B cell (primary cell): ENCODE measurements at regions not wholly inside any gene's neighbourhood (a gene's known extent, or its start where the extent isn't known, plus 50 kb on each side); places are given as distances from the start of the nearest gene placed in this dataset.

Experiments
- ATAC-seq: fragments of 200-7000 bp; cut with Tn5 transposase; one replicate; pipeline ENCODE4 v1.10.0; 2021; ENCODE audit warnings: low read depth, mild to moderate bottlenecking, moderate number of reproducible peaks, moderate library complexity
- CTCF ChIA-PET: fragments of 350-600 bp; sonication (Branson Sonifier 250); formaldehyde crosslinking; loops from one replicate; lab custom pipeline; 2021; ENCODE audit warnings: antibody characterized with exemption, inconsistent platforms; lab: Charles Lee
- POLR2A ChIA-PET: fragments of 350-600 bp; sonication (Branson Sonifier 250); formaldehyde crosslinking; loops from one replicate; lab custom pipeline; 2021; ENCODE audit warnings: antibody characterized with exemption; lab: Charles Lee
- DNase-seq: peaks from one replicate; pipeline ENCODE4 v3.0.0; 2013
- H2AFZ ChIP-seq: 2 replicates; pipeline ENCODE4 v1.6.1; 2012; ENCODE audit warnings: mild to moderate bottlenecking, low read depth, low read length; ENCODE audit not compliant: insufficient read depth, poor library complexity, severe bottlenecking
- H3K27ac ChIP-seq, 2 donors: 1 replicate in 1 of 2; 2 replicates in 1 of 2; pipeline ENCODE4 v1.5.1; 2012 to 2013; ENCODE audit warnings: low read length in 2 of 2, mild to moderate bottlenecking in 2 of 2, moderate library complexity in 1 of 2
- H3K27me3 ChIP-seq, 4 experiments: fragments of 200-600 bp in 1 of 4; sonication (generic) in 1 of 4; replicated peaks in 1 of 4; 1 replicate in 2 of 4; 2 replicates in 2 of 4; pipeline versions ENCODE4 v1.6.1 to v1.7.0; 2013 to 2016; ENCODE audit warnings: low read length in 3 of 4, mild to moderate bottlenecking in 2 of 4, mixed read lengths in 1 of 4, moderate library complexity in 1 of 4; ENCODE audit not compliant: insufficient read depth in 4 of 4, control insufficient read depth in 3 of 4; ENCODE audit errors: control extremely low read depth in 1 of 4
- H3K36me3 ChIP-seq, 2 experiments: replicated peaks in 1 of 2; 1 replicate in 1 of 2; 2 replicates in 1 of 2; pipeline versions ENCODE4 v1.6.1 to v1.7.1; 2013; ENCODE audit warnings: low read length in 1 of 2; ENCODE audit not compliant: insufficient read depth in 2 of 2, control insufficient read depth in 1 of 2; ENCODE audit errors: control extremely low read depth in 1 of 2, extremely low read depth in 1 of 2
- H3K4me1 ChIP-seq, 2 donors: fragments of 200-600 bp in 1 of 2; sonication (generic) in 1 of 2; 1 replicate in 1 of 2; 2 replicates in 1 of 2; pipeline versions ENCODE4 v1.5.1 to v1.6.1; 2013 to 2017; ENCODE audit warnings: low read length in 2 of 2; ENCODE audit not compliant: control insufficient read depth in 2 of 2, insufficient read depth in 2 of 2
- H3K4me2 ChIP-seq: replicated peaks from 2 replicates; pipeline ENCODE3; 2012; ENCODE audit warnings: mild to moderate bottlenecking, low read depth, low read length; ENCODE audit not compliant: poor library complexity, severe bottlenecking
- H3K4me3 ChIP-seq, 5 experiments: fragments of 200-600 bp in 1 of 5; sonication (generic) in 1 of 5; 1 replicate in 3 of 5; 2 replicates in 2 of 5; pipeline versions ENCODE4 v1.5.1 to v1.7.0; 2011 to 2016; ENCODE audit warnings: low read length in 4 of 5, mild to moderate bottlenecking in 4 of 5, low read depth in 2 of 5, control low read depth in 1 of 5, moderate library complexity in 1 of 5; ENCODE audit not compliant: insufficient read depth in 1 of 5; ENCODE audit errors: control extremely low read depth in 1 of 5, extremely low read depth in 1 of 5
- H3K79me2 ChIP-seq: fragments of 200-600 bp; sonication (generic); one replicate; pipeline ENCODE4 v1.6.0; 2016; ENCODE audit warnings: low read length; ENCODE audit not compliant: control insufficient read depth, insufficient read depth
- H3K9ac ChIP-seq: fragments of 200-600 bp; sonication (generic); 2 replicates; pipeline ENCODE4 v1.6.1; 2017; ENCODE audit warnings: mild to moderate bottlenecking, low read length, moderate library complexity
- H3K9me3 ChIP-seq, 3 donors: one replicate each; pipeline versions ENCODE4 v1.6.1 to v1.7.1; 2013; ENCODE audit warnings: low read length in 2 of 3; ENCODE audit not compliant: control insufficient read depth in 2 of 3, insufficient read depth in 1 of 3; ENCODE audit errors: control extremely low read depth in 1 of 3
- H4K20me1 ChIP-seq: 2 replicates; pipeline ENCODE4 v1.6.0; 2012; ENCODE audit warnings: mild to moderate bottlenecking, low read length; ENCODE audit not compliant: insufficient read depth, control insufficient read depth, poor library complexity, severe bottlenecking
- H3K27ac Mint-ChIP-seq: one replicate; pipeline ENCODE4 v1.8.0; 2021; ENCODE audit warnings: mixed read lengths
- H3K27me3 Mint-ChIP-seq: one replicate; pipeline ENCODE4 v1.8.0; 2021; ENCODE audit warnings: mixed read lengths
- H3K4me1 Mint-ChIP-seq: one replicate; pipeline ENCODE4 v1.8.0; 2021; ENCODE audit warnings: mixed read lengths
- H3K4me3 Mint-ChIP-seq: one replicate; pipeline ENCODE4 v1.8.0; 2021; ENCODE audit warnings: mixed read lengths
- H3K9me3 Mint-ChIP-seq: one replicate; pipeline ENCODE4 v1.8.0; 2022; ENCODE audit warnings: mixed read lengths; ENCODE audit not compliant: insufficient read depth
- CTCF ChIP-seq: fragments of 200-600 bp; IDR thresholded peaks from one replicate; pipeline ENCODE4 v1.8.0; 2022; ENCODE audit warnings: antibody characterized with exemption, mild to moderate bottlenecking
- EZH2 ChIP-seq: IDR thresholded peaks from 2 replicates; pipeline ENCODE4 v1.6.1; 2012; ENCODE audit warnings: borderline replicate concordance, low read depth, mild to moderate bottlenecking, moderate library complexity, low read length; ENCODE audit not compliant: insufficient read depth, poor library complexity, severe bottlenecking
- WGBS: methylation state at CpG from one replicate; pipeline ENCODE4 v1.1.5; 2013; ENCODE audit warnings: missing lambda C conversion rate; ENCODE audit not compliant: insufficient coverage; 5-methylcytosine and 5-hydroxymethylcytosine counted together
- intact Hi-C: fragments of 100-400 bp; cut with micrococcal nuclease; formaldehyde crosslinking; loops from one replicate; pipeline ENCODE4 v1.10.0; 2022

GRCh38 chr4:66524781-66525180 is 854.5 kb upstream of the EPHA5 start:
- no peak for DNase-seq
- ChIA-PET CTCF (no interaction called here), POLR2A (no interaction called here)
- Histone ChIP-seq H3K4me3 (no peak overlapping the region), H3K9me3 (no peaks in the 10 kb centered on the region), H4K20me1 (no peaks in the 10 kb centered on the region), H3K36me3 (no peaks in the 10 kb centered on the region), H3K9ac (no peak overlapping the region), H3K4me1 (no peaks in the 10 kb centered on the region), H3K79me2 (no peaks in the 10 kb centered on the region), H3K4me2 (no peak overlapping the region), H3K27me3 (no peaks in the 10 kb centered on the region), H2AFZ (no peak overlapping the region), H3K27ac (no peak overlapping the region)
- no peaks in the 10 kb centered on the region for H3K27me3 Mint-ChIP-seq
- TF ChIP-seq EZH2 (no peak), CTCF (no peak)
- no CpG with 5 or more reads among the region's 3 CpGs for WGBS
- no peaks in the 10 kb centered on the region for H3K4me1 Mint-ChIP-seq
- no peak overlapping the region for H3K4me3 Mint-ChIP-seq
- ATAC-seq, result no peak
- intact Hi-C loops, result no loop called here
- H3K27ac Mint-ChIP-seq, result no peak overlapping the region
- H3K9me3 Mint-ChIP-seq, result no peaks in the 10 kb centered on the region

GRCh38 chr4:66522244-66522643 is 852.0 kb upstream of the EPHA5 start:
- intact Hi-C loops, result no loop called here
- H3K9me3 Mint-ChIP-seq, result no peaks in the 10 kb centered on the region
- no peaks in the 10 kb centered on the region for H3K4me1 ChIP-seq
- no peaks in the 10 kb centered on the region for H3K27me3 ChIP-seq
- H3K79me2 ChIP-seq, result no peaks in the 10 kb centered on the region
- no peaks in the 10 kb centered on the region for H4K20me1 ChIP-seq
- ChIA-PET CTCF (no interaction called here), POLR2A (no interaction called here)
- no peak for ATAC-seq
- H3K4me3 ChIP-seq, result no peak overlapping the region
- no peak for DNase-seq
- H2AFZ ChIP-seq, result no peak overlapping the region
- no peak overlapping the region for H3K4me2 ChIP-seq
- no peak for TF ChIP-seq EZH2
- no peak for TF ChIP-seq CTCF
- no peak overlapping the region for H3K27ac ChIP-seq
- no peak overlapping the region for H3K9ac ChIP-seq
- no peak overlapping the region for H3K27ac Mint-ChIP-seq
- no peaks in the 10 kb centered on the region for H3K27me3 Mint-ChIP-seq
- H3K36me3 ChIP-seq, result no peaks in the 10 kb centered on the region
- H3K9me3 ChIP-seq, result no peaks in the 10 kb centered on the region
- no peak overlapping the region for H3K4me3 Mint-ChIP-seq
- no peaks in the 10 kb centered on the region for H3K4me1 Mint-ChIP-seq
